Stimulated activated CD4-positive, alpha-beta T cell treated with anti-CD3 and anti-CD28 coated beads, Interleukin-4, amount 100 ng/mL, for 1 hour (primary cell): ENCODE measurements at regions not wholly inside any gene's neighbourhood (a gene's known extent, or its start where the extent isn't known, plus 50 kb on each side); places are given as distances from the start of the nearest gene placed in this dataset.
"Not testable (repeated sequence)": the region's sequence is repeated elsewhere in the genome, so short reads cannot be mapped to it uniquely, and the experiment has no call there.

Experiments
- DNase-seq: peaks from one replicate; pipeline ENCODE4 v3.0.0-alpha.2; 2020

DNA sequence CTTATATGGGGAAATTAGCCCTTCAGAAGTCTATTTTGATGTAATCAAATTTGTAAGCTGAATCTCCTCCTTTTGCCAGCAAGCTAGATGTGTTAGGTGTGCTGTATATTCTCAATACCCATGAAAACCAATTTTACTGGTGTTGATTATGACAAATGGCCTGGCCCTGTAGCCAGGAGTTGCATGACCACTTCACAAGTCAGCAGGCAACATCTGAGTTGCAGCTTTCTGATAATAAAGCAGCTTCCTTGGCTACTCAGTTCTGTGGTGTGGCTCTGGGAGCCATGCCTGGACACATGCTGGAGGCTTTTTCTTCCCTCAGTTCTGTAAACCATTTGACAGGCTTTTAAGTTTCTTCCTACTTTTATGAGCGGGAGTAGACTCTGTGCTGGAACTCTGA is 154.1 kb upstream of the CXCL13 start:
- no peak for DNase-seq

- DNase-seq, result not testable (repeated sequence)
Measured at GRCh38 chr4:77452117-77452516, 153.5 kb upstream of the CXCL13 start.

DNA sequence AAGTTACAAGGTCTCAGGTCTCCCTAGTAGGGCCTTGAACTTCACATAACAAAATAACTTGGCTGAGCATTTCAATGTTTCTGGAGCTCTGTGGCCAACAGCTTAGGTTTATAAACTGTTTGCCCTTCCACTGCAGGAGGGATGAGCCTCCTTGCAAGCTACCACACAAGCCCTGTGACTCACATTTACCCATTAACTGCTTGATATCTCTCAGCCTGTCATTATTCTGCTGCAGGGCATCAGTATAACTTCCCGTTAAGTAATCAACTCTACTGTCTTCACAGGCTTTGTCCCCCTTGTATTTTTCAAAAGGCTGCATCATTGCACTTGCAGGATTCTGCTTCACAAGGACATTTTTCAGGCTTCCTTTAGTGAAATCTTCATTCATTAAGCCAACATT is 151.7 kb upstream of the CXCL13 start:
- no peak for DNase-seq

DNA sequence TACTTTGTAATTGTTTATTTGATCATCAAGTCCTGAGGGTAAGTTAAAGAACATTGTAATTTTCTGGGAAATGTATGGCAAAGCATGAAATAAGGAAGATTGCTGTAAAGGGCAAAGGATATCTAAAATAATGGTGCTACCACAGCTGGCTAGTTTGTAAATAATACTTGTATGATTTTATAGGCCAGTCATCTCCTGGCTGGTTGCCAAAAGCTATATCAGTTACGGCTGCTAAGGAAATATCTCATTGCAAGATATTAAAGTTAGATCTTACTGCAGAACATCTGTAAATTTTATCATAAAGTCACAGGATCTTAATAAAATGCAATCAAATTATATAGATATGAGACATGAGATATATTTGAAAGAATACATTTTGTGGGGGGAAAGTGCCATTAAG is 150.8 kb upstream of the CXCL13 start:
- DNase-seq, result no peak

DNA sequence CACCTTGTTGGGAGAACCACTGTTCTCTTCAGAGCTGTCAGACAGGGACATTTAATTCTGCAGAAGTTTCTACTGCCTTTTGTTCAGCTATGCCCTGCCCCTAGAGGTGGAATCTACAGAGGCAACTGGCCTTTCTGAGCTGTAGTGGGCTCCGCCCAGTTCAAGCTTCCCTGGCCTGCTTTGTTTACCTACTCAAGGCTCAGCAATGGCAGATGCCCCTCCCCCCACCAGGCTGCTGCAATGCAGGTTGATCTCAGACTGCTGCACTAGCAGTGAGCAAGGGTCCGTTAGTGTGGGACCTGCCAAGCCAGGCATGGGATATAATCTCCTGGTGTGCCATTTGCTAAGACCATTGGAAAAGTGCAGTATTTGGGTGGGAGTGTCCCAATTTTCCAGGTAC is 141.5 kb upstream of the CXCL13 start:
- not testable (repeated sequence) for DNase-seq

DNA sequence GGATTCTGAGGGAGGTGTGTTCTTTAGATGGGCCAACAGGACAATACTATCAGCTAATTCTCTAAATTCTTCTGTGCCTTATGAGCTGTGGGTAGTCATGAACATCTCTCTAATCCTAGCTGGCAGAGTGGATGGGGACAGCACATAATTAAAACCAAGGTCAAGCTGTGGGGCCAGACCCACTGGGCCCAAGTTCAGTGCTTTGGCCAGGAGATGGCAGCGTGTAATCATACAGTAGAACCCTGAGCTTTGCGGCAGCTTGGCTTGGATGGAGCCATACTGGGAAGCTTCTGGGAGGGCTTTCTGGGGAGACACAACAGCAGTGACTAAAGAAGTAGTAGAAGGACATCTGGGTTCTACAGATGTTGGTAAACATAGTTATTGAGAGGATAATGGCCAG is 140.3 kb upstream of the CXCL13 start:
- DNase-seq, result no peak

DNA sequence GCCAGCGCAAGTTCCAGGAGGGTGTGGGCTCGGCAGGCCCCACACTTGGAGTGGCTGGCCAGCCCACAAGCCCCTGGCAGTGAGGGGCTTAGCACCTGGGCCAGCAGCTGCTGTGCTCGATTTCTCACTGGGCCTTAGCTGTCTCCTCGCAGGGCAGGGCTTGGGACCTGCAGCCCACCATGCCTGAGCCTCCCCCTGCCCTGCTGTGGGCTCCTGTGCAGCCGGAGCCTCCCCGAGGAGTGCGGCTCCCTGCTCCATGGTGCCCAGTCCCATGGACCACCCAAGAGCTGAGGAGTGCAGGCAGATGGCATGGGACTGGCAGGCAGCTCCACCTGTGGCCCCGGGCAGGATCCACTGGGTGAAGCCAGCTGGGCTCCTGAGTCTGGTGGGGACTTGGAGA is 139.2 kb upstream of the CXCL13 start:
- no peak for DNase-seq

- DNase-seq, result no peak
Measured at GRCh38 chr4:77471821-77472495, 133.7 kb upstream of the CXCL13 start.

DNA sequence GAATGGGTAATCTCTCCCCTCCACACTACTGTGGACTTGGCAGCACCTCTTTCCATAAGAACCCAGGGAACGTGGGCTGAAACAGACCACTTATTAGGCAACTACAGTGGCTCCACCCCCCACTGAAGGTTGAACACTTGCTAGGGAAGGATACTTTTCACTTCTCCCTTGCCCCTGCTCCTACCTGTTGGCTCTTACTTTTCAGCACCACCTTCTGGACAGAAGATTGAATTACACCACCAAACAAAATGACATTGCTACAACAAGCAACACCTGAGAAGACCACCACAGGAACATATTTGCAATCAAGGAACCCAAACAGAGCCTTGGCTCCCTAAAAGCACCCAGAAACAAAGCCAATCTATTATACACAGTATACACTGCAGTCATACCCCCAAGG is 132.1 kb upstream of the CXCL13 start:
- no peak for DNase-seq

DNA sequence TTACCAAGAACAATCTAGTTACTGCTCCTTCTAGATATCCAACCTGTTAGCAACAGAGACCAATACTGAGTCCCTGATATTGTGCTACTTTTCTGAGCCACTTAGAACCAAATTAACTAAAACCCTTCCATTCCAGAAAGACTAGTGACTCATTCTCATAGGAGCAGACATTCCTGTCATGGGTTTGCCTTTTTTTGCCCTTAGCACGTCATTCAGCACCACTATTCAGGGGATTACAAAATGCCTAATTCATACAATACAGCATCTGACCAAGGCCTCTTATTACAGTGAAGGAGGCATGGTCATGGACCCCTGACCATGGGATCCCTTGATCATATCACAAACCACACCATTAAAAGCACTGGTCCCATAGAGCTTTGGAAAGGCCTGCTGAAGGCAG is 123.8 kb upstream of the CXCL13 start:
- no peak for DNase-seq

DNA sequence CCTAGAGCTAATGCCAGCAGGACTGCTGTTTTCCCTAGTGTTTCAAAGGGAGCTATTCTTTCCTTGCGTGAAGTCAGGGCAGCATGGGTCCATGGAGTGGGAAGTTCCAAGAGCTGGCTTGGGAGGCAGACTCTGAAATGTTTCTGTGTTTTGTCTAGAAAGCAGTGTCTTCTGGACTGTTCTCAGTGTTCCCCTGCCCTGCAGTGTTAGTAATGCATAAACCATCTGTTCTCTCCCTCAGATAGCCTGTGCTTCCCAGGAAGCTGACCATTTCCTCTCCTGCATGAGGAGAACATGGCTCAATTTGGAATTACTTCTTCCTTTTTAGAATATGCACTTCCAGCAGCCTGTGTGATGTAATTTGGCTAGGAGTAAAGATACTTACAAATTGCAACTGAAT is 116.7 kb upstream of the CXCL13 start:
- no peak for DNase-seq

DNA sequence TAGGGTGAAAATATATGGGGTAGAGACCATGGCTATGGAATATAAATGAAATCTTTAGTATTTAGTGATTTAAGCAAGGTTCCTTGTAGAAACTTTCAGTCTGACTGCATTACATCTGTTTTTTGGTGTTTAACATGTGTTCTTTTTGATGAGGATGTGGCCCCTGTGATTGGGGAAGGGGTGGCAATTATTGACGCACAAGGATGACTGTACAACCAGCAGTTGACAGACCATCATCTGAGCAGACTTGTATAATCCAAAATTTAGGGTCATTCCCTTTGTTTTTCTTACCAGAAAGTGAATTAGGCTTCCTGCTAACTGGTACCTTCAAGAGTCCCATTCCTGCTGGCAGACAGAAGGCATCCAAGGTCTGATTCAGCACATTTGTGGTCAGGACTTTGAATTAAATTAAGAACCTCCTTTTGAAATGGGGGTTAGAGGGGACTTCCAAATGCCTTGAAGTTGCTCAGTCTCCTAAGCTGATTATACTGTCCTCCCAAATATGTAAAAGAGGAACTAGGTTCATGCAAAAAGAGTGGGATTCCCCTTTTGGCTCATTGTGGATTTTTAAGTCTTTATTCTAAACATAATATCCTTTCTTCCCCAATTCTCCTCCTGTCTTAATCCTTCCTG is 112.4 kb upstream of the CXCL13 start:
- no peak for DNase-seq

DNA sequence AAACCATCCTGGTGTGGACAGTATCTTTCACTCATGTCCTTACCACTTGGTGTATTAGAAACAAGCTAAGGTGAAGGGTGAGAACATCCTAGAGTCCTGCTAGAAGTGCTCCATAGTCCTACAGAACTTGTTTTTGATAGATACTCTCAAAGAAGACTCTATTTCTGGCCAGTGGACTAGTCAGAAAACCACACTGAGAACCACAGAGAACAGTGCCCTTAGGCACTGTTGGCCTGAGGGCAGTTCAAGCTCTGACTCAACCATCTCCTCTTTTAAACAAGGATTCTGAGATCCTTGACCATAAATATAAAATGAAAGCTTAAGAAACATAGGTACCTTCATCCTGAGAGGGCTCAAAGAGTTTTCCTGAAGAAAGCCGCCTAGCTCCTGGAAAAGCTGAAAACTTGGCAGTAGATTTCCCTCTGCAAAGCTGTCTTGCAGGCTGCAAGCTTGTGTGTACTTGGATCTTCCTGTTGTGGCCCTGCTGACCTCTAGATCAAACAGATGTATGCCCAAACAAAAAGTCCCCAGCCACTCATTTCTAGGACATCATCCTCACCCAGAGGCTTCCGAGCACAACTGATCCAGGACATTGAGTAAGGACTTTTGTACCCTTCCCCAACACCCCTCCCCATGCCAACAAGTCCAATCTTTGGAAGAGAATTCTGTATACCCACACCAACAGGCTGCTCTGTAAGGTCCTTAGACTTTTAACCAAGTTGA is 111.6 kb upstream of the CXCL13 start:
- DNase-seq, result no peak

- no peak for DNase-seq
Measured at GRCh38 chr4:77496457-77496856, 109.2 kb upstream of the CXCL13 start.

DNA sequence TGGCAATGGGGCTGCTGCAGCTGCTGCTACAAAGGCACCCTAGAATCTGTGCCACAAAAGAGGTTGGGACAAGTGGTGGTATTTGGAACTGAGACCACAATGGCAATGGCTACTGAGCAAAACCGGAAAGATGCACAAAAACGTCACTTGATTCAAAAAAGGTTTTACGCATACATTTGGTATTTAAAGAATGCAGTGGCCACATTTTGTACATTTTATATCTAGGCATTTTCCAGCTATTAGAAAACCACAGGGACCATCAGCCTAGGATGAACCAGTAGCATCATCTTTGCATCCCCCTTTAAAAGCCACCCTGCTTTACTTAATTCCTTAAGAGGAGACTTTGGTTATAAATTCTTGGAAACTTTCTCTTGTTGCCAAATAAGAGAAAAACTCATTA is 104.8 kb upstream of the CXCL13 start:
- DNase-seq, result no peak

- DNase-seq, result no peak
Measured at GRCh38 chr4:77501240-77501639, 104.4 kb upstream of the CXCL13 start.

DNA sequence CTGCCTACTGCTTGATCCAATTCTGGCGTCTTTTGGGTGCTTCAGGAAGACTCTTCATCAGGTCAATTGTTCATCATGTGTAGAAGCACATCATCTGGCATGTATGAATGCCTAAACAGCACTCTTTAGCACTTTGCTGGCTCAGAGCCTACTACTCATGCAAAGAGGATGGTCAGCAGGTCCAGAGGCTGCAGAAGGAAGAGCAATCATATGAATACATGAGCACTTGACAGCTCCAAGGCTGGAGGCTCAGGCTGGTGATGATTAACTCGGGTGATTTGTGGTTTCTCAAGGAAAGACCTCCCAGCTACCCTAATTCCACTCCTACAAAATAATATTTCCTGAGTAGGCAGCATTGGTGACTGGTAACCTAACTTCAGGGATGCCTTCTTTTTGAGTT is 103.8 kb upstream of the CXCL13 start:
- no peak for DNase-seq

- no peak for DNase-seq
Measured at GRCh38 chr4:77504407-77504806, 101.2 kb upstream of the CXCL13 start.

DNA sequence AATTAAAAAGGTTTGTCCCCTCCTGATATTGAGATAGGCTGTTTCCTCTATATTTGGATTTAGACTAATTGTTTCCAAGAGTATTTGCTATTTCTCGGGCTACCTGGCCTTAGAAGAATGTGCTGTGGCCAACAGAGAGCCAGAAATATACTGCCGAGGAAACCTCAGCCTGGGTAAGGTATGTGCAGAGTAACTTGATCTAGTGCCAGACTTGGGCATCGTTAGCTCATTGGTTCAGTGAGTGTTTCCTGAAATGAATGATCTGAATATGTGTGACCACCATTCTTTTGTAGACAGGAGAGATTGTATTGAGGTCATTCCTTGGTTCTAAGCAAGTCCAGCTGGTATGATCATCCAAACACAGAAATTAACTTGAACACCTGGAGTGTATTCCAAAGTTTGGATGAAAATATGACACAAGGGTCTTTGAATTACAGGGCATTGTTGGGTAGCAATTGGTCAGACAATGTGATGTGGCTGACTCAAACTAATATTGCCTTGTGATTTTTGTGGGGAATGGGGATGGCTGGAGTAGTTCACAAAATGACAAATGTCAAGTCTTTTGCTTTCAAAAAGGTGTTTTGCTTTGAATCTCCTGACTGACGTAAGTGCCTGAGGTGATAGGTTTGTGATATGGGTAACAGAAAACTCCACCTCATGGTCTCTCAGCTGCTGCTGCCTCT is 100.2 kb upstream of the CXCL13 start:
- no peak for DNase-seq

- no peak for DNase-seq
Measured at GRCh38 chr4:77505958-77506319, 99.7 kb upstream of the CXCL13 start.

GRCh38 chr4:77510367-77510766 is 95.3 kb upstream of the CXCL13 start:
- no peak for DNase-seq

DNA sequence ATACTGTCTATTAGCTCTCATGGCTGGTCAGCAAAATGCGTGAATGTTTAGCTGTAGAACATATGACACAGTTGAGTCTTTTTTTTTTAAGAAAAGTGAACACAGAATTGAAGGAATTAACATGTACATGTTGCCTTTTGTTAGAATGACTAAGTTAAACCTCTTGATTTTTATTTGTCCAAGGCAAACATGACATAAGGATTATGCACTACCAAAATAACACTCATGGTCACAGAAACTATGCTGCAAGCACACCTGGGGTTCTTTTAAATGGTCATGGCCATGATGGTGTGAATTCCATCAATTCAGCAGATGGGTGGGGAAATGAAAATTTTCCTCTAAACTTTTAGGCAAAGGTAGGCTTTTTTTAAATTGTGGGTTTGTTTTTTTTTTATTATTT is 80.1 kb upstream of the CXCL13 start:
- no peak for DNase-seq

- DNase-seq, result not testable (repeated sequence)
Measured at GRCh38 chr4:77527900-77528299, 77.7 kb upstream of the CXCL13 start.

DNA sequence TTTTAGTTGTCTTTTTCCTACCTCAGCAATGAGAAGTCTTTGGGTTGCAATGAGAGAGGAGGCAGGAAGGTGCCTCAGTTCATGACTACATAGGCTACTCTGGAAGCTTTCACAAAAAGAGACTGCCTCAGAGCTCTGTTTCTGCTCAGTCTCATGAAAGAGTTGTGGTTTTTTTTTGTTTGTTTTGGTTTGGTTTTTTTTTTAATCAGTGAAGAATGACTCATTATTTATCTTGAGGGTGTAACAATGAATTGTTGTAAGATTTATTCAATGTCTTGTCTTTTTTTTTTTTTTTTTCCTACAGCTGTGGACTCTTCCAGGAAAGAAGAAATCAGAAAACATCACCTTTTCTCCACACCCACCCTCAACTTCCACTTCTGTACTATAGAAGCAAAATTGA is 67.5 kb upstream of the CXCL13 start:
- no peak for DNase-seq
